ENCODE measurements at regions not wholly inside any gene's neighbourhood (a gene's known extent, or its start where the extent isn't known, plus 50 kb on each side); places are given as distances from the start of the nearest gene placed in this dataset.
A peak's percentile ranks its signal among the peaks of the same experiment; 100 is the strongest.

DNA sequence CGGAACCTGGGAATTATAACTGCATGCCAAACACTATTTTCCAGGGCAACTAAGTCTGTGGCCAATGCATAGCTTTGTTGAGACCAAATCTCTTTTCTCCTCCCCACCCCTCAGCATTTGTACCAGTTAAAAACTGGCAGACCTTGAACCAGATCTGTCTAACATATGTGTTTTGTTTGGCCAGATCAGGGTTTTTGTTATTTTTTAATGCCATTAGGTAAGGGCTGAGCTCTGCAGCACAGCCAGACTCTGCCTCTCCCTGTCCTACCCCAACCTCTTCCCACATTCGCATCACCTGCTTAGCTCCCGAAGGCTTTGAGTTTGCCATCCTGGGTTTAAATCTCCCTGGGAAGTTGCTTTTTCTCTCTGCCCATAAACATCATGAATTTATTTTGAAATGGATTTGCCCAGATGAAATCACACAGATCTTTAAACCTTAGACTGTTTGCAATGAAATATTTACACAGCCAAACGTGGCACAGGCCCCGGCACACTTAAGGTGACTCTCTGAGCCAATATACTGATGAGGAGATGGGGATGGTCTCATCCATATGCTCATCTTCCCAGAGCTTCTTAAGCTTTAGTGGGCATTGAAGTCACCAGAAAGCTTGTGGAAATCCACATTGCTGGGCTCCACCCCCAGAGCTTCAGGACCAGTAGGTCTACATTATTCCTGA is 54.0 kb upstream of the ALDH1B1 start:
- ATAC-seq (peak; percentile 38 to 76 (median 64)), DNase-seq (no peak)
- TF ChIP-seq CTCF (IDR thresholded peaks at IDR 0.05) (no peak), POLR2A (IDR thresholded peaks at IDR 0.05) (no peak)
- Histone ChIP-seq H3K4me3 (no peak overlapping the region), H3K27me3 (no peaks in the 10 kb centered on the region), H3K36me3 (no peaks in the 10 kb centered on the region), H3K4me1 (peaks cover 0 to 6% (median 0%) of the 10 kb centered on the region in 4 donors), H3K27ac (no peak overlapping the region), H3K9me3 (no peaks in the 10 kb centered on the region)
- 54% methylated on average over 5 of the region's 5 CpGs for WGBS (ENCODE audit: insufficient coverage, low coverage, low lambda C conversion rate, missing lambda C conversion rate)
- intact Hi-C loops (cut with DNase I): no loop called here

DNA sequence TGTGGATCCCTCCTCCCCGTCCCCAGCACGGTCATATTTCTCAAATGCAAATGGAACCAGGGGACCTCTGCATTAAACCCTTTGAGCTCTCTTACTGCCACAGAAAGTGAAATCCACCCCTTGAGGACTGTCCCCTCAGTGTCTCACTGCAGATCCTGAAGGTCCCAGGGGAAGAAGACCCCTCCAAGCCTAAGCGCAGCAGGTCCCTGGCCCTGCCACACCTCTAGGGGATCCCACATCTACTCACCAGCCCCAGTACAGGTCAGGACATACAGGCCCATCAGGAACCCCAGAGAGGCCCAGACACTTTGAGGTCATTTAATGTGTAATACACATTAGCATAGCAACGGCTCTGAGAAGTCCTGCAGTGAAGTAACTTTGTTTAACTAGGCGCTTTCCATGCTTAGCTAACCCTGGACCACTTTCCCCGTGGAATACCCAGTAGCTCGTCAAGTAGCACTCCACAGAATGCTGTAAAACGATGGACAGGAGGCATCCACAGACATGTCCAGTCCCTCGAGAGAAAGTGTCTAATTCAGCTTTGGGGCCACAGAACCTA is 54.7 kb upstream of the ALDH1B1 start:
- H3K9me3 ChIP-seq: no peaks in the 10 kb centered on the region
- H3K36me3 ChIP-seq: no peaks in the 10 kb centered on the region
- DNase-seq (no peak), ATAC-seq (no peak)
- 85% methylated on average over 8 of the region's 9 CpGs for WGBS (ENCODE audit: insufficient coverage, low coverage, low lambda C conversion rate, missing lambda C conversion rate)
- H3K4me3 ChIP-seq: no peak overlapping the region
- no peak overlapping the region for H3K27ac ChIP-seq
- intact Hi-C loops (cut with DNase I): no loop called here
- no peak for TF ChIP-seq CTCF (IDR thresholded peaks at IDR 0.05)
- TF ChIP-seq POLR2A (IDR thresholded peaks at IDR 0.05): no peak
- peaks cover 0 to 6% (median 0%) of the 10 kb centered on the region in 4 donors for H3K4me1 ChIP-seq
- no peaks in the 10 kb centered on the region for H3K27me3 ChIP-seq

DNA sequence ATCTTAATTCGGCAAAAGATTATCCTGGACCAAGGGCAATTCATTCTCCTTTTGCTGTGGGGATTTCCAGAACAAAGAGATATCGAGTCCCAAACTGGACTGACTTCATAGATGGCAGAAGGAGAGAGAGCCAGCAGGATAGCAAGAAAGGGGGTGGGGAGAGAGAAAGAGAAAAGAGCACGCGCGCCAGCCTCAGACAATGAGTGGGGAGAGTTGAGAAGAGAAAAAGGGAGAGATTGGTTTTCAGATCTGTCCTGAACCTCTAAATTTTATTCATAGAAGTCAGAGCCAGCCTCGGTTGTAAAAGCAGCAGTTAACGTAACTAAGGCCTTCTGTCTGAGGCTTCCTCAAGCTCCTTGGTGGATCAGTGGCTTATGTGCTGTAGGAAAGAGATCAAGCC is 55.3 kb upstream of the ALDH1B1 start:
- H3K27ac ChIP-seq: no peak overlapping the region
- TF ChIP-seq CTCF (IDR thresholded peaks at IDR 0.05): no peak
- no peak for TF ChIP-seq POLR2A (IDR thresholded peaks at IDR 0.05)
- no peaks in the 10 kb centered on the region for H3K36me3 ChIP-seq
- no peaks in the 10 kb centered on the region for H3K27me3 ChIP-seq
- no peak for DNase-seq
- H3K9me3 ChIP-seq: no peaks in the 10 kb centered on the region
- peaks cover 0 to 6% (median 0%) of the 10 kb centered on the region in 4 donors for H3K4me1 ChIP-seq
- intact Hi-C loops (cut with DNase I): no loop called here
- 73% methylated on average over 4 of the region's 7 CpGs for WGBS (ENCODE audit: insufficient coverage, low coverage, low lambda C conversion rate, missing lambda C conversion rate)
- H3K4me3 ChIP-seq: no peak overlapping the region
- ATAC-seq: no peak

- no peak for TF ChIP-seq CTCF (IDR thresholded peaks at IDR 0.05)
- no peak for TF ChIP-seq POLR2A (IDR thresholded peaks at IDR 0.05)
- no peak for DNase-seq
- H3K27me3 ChIP-seq: no peaks in the 10 kb centered on the region
- ATAC-seq: no peak
- H3K4me1 ChIP-seq: peaks cover 0 to 6% (median 0%) of the 10 kb centered on the region in 4 donors
- intact Hi-C loops (cut with DNase I): no loop called here
- no peak overlapping the region for H3K4me3 ChIP-seq
- no peaks in the 10 kb centered on the region for H3K9me3 ChIP-seq
- H3K36me3 ChIP-seq: no peaks in the 10 kb centered on the region
- WGBS (ENCODE audit: insufficient coverage, low coverage, low lambda C conversion rate, missing lambda C conversion rate): 60% methylated on average over 3 of the region's 8 CpGs
- no peak overlapping the region for H3K27ac ChIP-seq
Measured at GRCh38 chr9:38336341-38336740, 56.2 kb upstream of the ALDH1B1 start.

Data from right lobe of liver (tissue), 6 donors.